Hematopoietic multipotent progenitor cell treated with erythropoietin and hydrocortisone succinate and interleukin-3 and kit ligand, for 6 days (in vitro differentiated cells): ENCODE measurements at regions not wholly inside any gene's neighbourhood (a gene's known extent, or its start where the extent isn't known, plus 50 kb on each side); places are given as distances from the start of the nearest gene placed in this dataset.

Experiments
- DNase-seq: peaks from one replicate; pipeline ENCODE4 v3.0.0-alpha.2; 2015

DNA sequence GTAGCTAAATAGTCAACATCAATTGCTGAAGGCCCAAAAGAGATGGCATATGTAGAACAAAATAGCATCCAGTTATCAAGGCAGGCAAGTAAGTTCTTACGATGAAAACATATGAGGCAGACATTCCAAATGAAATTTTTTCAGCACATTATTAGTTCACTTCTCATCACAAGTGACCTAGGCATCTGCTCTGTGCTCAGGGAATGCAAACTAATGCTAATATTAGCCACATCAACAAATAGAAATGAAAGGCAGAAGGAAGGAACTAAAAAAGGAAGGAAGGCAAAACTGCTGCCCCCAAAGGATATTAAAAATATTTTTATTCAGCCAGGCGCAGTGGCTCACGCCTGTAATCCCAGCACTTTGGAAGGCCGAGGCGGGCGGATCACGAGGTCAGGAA, 51.2 kb upstream of the ROCK1 start:
- no peak for DNase-seq

DNA sequence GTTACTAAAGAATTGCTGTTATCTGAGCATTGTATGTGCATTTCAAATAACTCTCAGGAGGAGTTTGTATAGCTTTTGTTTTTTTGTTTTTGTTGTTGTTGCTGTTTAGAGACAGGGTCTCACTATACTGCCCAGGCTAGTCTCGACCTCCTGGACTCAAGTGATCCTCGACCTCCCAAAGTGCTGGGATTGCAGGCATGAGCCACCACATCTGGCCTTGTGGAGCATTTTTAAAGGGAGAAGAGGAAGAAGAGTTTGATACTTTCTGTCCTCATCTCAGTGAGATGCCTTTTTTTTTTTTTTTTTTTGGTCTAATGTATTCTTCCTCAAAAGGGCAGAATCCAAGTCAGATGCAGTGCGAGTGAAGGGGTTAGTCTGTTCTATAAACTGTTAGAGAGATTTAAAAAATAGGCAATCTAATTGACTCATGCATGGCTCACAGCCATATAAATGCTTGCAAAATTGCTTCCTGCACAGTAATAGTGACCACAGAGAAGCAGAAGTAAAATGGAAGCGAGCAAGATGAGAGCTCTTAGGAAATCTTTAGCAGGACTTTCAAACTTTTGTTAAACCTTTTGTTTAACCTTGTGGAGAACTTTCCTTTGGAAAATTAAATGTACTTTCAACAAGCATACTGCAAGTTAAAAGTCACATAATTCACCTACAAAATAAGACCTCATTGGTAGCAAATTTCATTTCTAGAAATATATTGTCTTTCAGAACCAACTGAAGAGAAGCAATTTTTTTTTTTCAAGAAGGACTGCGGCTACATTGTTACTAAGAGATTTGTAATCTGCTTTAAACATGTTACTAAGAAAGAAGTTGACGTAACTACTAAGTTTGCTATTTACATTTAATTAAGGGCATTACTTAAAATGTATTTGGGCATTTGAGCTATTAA, 52.3 kb upstream of the ROCK1 start:
- DNase-seq, result peak; percentile 84

DNA sequence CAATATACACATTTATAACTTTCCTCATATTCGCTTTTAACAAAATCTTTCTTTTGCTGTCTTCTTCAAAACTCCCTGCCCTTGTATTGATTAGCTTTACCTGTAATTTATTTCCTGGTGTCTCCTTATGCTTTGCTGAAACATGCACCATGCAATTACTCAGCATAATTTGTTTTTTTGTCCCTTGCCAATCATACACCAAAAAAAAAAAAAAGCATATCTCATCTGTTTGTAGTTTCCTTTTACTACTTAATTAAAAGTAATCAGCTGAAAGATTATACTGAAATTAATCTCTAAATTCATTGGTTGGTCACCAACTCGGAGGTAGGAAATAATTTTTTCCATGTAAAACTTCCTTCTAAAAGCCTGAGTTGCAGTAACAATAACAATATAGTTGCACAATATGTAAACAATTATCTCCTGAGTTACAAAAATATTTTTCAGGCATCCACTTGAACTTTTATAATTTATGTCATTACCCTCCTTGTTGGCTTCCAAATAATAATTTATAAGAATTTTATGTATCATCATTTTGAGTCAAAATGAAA, 53.0 kb upstream of the ROCK1 start:
- no peak for DNase-seq

DNA sequence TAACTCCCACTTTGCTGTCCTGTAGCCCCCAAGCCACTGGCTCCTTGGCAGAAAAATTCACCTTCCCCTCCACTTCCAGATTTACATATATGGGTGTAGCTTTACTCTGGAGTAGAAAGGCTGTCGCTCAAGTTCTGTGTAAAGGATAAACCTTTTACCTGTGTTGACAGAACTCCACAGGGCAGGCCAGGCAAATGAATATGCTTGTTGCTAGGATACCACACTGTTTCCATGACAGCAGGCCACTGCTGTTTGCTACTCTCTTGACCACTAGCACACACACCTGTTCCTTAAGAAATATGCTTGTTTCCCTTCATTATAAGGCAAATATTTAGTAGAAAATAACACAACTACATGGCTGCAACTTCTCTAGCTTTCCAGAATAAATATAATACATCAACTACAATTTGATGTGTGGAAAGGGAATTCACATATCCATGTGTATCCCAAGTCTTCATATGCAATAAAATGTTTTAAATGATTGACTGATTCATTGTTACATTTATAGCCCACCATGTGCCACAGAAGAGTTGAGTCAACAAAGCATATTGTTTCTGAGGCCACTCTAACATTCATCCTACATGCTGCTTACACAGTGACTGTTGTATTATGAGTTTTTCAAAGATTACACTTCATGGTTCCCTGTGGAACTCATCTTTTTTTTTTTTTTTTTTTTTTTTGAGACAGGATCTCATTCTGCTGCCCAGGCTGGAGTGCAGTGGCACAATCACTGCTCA, 56.2 kb upstream of the ROCK1 start:
- DNase-seq, result no peak

DNA sequence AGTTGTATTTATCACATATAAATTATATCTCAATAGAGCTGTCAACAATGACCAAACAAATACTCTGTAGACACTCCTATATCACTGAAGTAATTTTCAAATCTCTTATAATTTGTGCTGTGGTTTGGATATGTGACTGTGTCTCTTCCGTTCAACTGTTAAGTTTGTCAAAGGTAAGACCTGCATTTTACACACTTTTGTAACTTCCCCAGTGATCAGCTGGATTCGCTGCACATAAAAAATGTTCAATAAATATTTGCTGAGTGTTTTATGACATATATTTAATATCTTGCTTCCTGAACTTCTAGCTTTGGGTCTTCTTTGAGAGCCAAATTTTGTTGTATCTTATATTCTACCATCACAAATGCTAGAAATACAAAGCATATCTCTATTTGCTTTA, 57.3 kb upstream of the ROCK1 start:
- DNase-seq, result no peak

DNA sequence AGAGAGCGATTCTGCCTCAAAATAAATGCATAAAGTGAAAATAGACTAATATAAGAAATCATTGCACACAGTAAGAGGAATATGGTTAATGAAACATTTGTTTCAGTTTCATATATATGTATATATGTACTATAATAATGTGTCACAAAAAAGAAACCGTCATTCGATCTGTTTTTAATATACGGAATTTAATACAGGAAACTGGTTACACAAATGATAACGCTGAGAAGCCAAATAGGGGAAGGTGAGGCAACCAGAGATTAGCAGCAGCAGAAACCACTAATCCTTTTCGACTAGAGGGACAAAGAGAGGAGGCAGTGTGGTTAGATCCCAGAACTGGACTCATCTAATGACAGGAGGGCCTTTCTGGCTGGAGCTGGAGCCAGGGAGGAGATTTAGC, 64.2 kb upstream of the GREB1L start:
- peak; percentile 57 for DNase-seq

DNA sequence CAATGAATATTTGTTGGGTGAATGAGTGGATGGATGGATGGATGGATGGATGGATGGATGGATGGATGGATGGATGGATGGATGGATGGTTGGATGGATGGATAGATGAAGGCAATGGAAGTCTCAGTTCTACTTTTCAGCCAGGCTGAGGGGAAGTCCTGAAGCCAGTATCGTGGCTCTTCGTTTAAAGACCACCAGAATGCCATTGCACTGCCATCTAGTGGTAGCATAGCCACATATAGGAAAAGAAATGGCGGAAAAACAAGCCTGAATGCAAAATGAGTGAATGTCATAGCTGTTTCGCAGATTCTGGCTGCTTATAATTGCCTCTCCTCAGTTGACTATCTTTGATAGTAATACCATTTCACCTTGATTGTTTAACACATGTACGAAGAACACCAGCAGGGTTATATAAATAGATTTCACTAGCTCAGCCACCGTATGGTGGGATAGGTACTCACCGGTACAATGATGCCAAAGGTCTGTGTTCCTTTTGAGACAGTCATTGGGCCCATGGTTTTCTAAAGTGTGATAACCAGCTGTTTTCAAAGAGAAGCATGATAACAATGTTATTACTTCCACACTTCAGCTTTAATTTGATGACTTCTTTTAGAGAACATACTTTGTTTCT, 62.3 kb upstream of the GREB1L start:
- peak; percentile 94 for DNase-seq

DNA sequence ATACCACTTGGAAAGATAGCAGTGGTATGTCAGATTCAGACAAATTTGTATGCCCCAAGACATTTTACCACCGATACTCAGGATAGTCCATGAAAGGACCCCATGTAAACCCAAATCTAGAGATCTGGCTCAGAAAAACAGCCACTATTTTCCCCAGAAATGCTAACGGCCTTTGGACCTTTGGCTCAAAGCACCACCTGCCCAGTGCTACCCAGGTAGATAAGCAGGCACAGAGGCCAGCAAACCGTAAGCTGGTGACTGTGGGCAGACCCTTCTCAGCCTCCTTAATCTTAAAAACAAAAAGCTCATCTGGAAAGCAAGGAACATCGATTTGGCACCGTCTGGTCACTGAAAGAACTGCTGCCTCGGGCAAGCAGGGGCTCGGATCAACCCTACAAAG, 61.4 kb upstream of the GREB1L start:
- no peak for DNase-seq

DNA sequence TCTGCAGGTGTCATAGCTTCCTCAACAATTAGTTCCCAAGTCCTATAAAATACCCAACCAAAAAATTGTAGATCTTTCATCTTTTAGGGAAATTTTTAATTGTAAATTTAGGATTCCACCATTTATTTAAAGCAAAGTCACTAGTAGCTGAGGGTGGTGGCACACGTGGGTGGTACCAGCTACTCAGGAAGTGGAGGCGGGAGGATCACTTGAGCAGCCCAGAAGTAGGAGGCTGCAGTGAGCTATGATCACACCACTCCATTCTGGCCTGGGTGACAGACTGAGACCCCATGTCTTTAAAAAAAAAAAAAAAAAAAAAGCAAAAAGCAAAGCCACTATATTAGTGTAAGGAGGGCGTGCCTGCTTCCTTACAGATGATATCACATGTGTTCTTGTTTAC, 60.3 kb upstream of the GREB1L start:
- DNase-seq, result peak; percentile 11

DNA sequence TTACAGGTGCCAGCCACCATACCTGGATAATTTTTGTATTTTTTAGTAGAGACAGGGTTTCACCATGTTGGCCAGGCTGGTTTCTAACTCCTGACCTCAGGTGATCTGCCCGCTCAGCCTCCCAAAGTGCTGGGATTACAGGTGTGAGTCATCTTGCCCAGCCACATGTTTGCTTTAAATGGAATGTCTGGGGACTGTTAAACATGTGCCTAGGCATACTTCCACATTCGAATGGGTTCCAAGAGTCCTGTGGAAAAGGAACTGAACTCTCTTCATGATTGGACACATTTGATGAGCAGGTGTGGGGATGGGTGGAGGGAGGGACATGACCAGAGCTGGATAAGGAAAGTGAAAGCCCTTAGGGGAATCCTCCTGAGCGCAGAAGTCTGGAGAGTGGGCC, 58.4 kb upstream of the GREB1L start:
- no peak for DNase-seq

DNA sequence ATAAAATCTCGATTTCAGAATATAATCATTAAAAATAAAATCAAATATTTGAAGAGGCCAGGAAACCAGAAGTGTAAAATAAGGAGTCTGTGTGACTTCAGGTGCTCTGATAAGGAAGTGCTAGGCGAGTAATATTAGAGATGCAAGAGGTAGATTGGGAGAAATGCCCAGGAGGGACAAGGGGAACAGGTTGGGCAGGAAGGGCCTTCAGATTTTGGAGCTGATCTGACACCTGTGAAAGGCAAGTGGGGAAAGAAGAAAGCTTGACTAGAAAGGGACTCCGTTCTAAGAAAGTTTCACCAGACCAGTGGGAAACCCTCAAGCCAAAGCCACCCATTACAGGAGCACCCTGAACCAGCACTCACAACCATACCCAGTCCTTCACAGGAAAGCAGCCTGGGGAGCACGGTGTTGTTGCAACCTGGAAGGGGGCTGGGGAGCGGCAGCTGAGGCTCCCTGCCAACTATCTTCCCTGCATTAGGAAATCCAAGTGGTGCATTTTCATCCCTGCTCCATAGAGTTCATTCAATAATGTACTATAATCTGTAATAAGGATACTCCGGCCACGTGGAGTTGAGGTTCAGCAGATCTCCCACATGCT, 57.5 kb upstream of the GREB1L start:
- no peak for DNase-seq

DNA sequence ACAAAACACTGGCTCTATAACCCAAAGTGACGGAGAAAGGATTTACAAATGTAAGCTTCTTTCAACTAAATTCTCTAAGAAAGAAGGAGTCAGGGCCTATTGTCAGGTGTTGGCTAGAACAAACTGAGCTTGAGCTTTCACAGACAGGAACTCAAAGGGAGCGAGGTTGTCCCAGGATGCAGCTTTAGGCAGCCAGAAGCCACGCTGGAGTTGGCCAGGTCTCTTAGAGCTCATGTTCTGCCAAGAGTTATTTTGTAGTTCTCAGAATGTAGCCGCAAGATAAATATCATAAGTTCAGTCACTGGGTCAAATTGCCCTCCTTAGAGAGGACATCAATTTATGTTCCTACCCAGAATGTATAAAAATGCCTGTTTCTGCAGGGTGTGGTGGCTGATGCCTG, 54.1 kb upstream of the GREB1L start:
- no peak for DNase-seq

DNA sequence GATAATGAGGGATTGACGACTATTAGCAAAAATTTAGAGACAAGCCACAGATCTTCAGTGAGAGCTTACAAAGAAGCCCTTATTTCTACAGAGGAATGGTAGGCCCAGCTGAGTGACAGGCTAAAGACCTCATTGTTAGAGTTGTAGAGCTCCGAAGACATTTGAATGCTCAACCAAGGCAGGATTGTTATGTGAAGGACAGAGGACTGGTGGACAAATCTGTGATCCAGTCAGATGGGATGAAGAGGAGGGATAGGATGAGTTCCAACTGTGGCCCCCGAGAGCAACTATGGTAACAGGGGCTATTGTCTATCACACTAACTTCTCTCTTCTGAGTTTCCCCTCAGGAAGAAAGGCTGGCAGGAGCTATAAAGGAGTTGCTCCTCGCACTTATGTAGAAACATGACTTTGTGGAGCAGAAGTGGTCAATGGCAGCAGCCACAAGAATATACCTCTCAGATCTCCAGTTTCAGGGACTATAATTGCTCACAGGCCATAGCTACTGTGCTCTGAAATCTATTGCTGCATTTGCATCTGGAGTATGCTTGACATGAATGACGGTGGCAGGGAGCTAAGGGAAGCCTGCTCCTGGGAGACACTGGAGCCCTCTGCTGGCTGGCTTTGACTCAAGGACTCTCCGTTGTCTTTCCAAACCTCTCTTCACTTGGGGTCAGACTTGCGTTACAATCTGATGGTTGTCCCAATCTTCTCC, 50.3 kb upstream of the GREB1L start:
- peak; percentile 73 for DNase-seq
